ENCODE measurements at regions not wholly inside any gene's neighbourhood (a gene's known extent, or its start where the extent isn't known, plus 50 kb on each side); places are given as distances from the start of the nearest gene placed in this dataset.

DNA sequence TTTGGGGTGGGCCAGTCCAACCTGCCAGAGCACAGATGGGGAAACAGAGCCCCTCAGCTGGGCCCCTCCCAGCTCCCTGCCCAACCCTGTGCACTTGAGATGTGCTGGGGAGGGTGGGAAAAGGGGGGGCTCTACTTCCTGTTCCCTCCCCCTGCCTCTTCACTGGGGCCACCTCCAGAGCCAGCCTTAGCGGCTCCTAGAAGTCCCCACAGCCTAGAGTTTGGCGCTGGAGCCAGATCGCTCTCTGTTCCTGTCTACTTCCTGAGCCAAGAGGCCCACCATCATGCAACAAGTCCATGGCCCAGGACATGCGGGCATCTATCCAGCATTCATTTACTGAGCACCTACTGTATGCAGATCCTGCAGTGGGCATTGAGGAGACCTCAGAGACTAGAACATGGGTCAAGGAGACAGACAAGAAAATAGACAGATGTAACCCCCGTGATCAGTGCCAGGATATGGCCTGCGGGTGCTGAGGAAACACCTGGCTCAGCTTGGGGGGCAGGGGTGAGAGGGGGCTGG is 144.1 kb downstream of the SYF2 start:
- TF ChIP-seq, protein P1, sequence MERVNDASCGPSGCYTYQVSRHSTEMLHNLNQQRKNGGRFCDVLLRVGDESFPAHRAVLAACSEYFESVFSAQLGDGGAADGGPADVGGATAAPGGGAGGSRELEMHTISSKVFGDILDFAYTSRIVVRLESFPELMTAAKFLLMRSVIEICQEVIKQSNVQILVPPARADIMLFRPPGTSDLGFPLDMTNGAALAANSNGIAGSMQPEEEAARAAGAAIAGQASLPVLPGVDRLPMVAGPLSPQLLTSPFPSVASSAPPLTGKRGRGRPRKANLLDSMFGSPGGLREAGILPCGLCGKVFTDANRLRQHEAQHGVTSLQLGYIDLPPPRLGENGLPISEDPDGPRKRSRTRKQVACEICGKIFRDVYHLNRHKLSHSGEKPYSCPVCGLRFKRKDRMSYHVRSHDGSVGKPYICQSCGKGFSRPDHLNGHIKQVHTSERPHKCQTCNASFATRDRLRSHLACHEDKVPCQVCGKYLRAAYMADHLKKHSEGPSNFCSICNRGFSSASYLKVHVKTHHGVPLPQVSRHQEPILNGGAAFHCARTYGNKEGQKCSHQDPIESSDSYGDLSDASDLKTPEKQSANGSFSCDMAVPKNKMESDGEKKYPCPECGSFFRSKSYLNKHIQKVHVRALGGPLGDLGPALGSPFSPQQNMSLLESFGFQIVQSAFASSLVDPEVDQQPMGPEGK (CRISPR knock-in tag; IDR thresholded peaks at IDR 0.05; ENCODE audit: borderline replicate concordance): no peak
- no peak for TF ChIP-seq ZNF8 (CRISPR knock-in tag; IDR thresholded peaks at IDR 0.05)
- TF ChIP-seq ARNTL (CRISPR knock-in tag; IDR thresholded peaks at IDR 0.05; ENCODE audit: borderline replicate concordance, low read depth): no peak
- no peak for TF ChIP-seq SNAI2 (CRISPR knock-in tag; IDR thresholded peaks at IDR 0.05)
- no peak for TF ChIP-seq TCF4 (CRISPR knock-in tag; IDR thresholded peaks at IDR 0.05; ENCODE audit: borderline replicate concordance)
- TF ChIP-seq PPARA (CRISPR knock-in tag; IDR thresholded peaks at IDR 0.05; ENCODE audit: borderline replicate concordance): no peak
- TF ChIP-seq ZC3H10 (CRISPR knock-in tag; IDR thresholded peaks at IDR 0.05): no peak
